Naive thymus-derived CD4-positive, alpha-beta T cell (primary cell): ENCODE measurements at regions not wholly inside any gene's neighbourhood (a gene's known extent, or its start where the extent isn't known, plus 50 kb on each side); places are given as distances from the start of the nearest gene placed in this dataset.
A peak's percentile ranks its signal among the peaks of the same experiment; 100 is the strongest.

Experiments used
- ATAC-seq: fragments of 150-1000 bp; cut with Tn5 transposase; 2 replicates; pipeline ENCODE4 v1.10.0; 2021; ENCODE audit warnings: mild to moderate bottlenecking, moderate library complexity
- CTCF ChIA-PET: fragments of 350-600 bp; sonication (Branson Sonifier 250); formaldehyde crosslinking; loops from one replicate; lab custom pipeline; 2021; ENCODE audit warnings: antibody characterized with exemption; lab: Charles Lee
- POLR2A ChIA-PET: fragments of 350-600 bp; sonication (Branson Sonifier 250); formaldehyde crosslinking; loops from one replicate; lab custom pipeline; 2021; ENCODE audit warnings: antibody characterized with exemption, inconsistent platforms; lab: Charles Lee
- DNase-seq, 9 donors: peaks; one replicate each; pipeline versions ENCODE4 v3.0.0 to v3.0.0-alpha.2; 2020 to 2022; ENCODE audit warnings: mixed read lengths in 1 of 9
- H3K27ac ChIP-seq: one replicate; pipeline ENCODE4 v1.7.0; 2013; ENCODE audit warnings: mild to moderate bottlenecking, low read depth, low read length, moderate library complexity
- H3K27me3 ChIP-seq, 2 donors: one replicate each; pipeline ENCODE4 v1.7.0; 2013; ENCODE audit warnings: low read length in 2 of 2, mild to moderate bottlenecking in 2 of 2, moderate library complexity in 2 of 2; ENCODE audit not compliant: control insufficient read depth in 2 of 2, insufficient read depth in 2 of 2
- H3K36me3 ChIP-seq, 3 experiments: 1 replicate in 2 of 3; 2 replicates in 1 of 3; pipeline ENCODE4 v1.7.0; 2013; ENCODE audit warnings: low read length in 3 of 3, mild to moderate bottlenecking in 3 of 3, moderate library complexity in 1 of 3; ENCODE audit not compliant: insufficient read depth in 3 of 3, control insufficient read depth in 2 of 3
- H3K4me1 ChIP-seq, 2 donors: one replicate each; pipeline ENCODE4 v1.7.0; 2013; ENCODE audit warnings: low read length in 2 of 2, mild to moderate bottlenecking in 2 of 2, moderate library complexity in 1 of 2; ENCODE audit not compliant: control insufficient read depth in 2 of 2, insufficient read depth in 2 of 2
- H3K4me3 ChIP-seq: 2 replicates; pipeline ENCODE4 v1.7.0; 2013; ENCODE audit warnings: mild to moderate bottlenecking, low read length
- H3K9me3 ChIP-seq, 3 experiments: 1 replicate in 2 of 3; 2 replicates in 1 of 3; pipeline ENCODE4 v1.7.0; 2013; ENCODE audit warnings: low read length in 3 of 3; ENCODE audit not compliant: control insufficient read depth in 2 of 3
- H3K27ac Mint-ChIP-seq, 9 donors: one replicate each; pipeline ENCODE4 v1.8.0; 2020 to 2022; ENCODE audit warnings: mixed read lengths in 9 of 9, mild to moderate bottlenecking in 8 of 9, moderate library complexity in 5 of 9, inconsistent platforms in 2 of 9
- H3K27me3 Mint-ChIP-seq, 5 donors: one replicate each; pipeline ENCODE4 v1.8.0; 2021 to 2022; ENCODE audit warnings: mixed read lengths in 5 of 5, mild to moderate bottlenecking in 1 of 5
- H3K36me3 Mint-ChIP-seq, 5 donors: one replicate each; pipeline ENCODE4 v1.8.0; 2020 to 2022; ENCODE audit warnings: mixed read lengths in 5 of 5, mild to moderate bottlenecking in 3 of 5, inconsistent platforms in 1 of 5
- H3K4me1 Mint-ChIP-seq, 7 donors: one replicate each; pipeline ENCODE4 v1.8.0; 2020 to 2022; ENCODE audit warnings: mixed read lengths in 7 of 7, mild to moderate bottlenecking in 3 of 7, inconsistent platforms in 1 of 7
- H3K4me3 Mint-ChIP-seq, 10 donors: one replicate each; pipeline ENCODE4 v1.8.0; 2020 to 2022; ENCODE audit warnings: mild to moderate bottlenecking in 10 of 10, mixed read lengths in 10 of 10, moderate library complexity in 6 of 10, inconsistent platforms in 2 of 10
- H3K9me3 Mint-ChIP-seq, 11 donors: one replicate each; pipeline ENCODE4 v1.8.0; 2020 to 2022; ENCODE audit warnings: mixed read lengths in 11 of 11, mild to moderate bottlenecking in 4 of 11, inconsistent platforms in 1 of 11, moderate library complexity in 1 of 11
- intact Hi-C, 2 donors: fragments of 100-400 bp; cut with micrococcal nuclease; formaldehyde crosslinking; loops; one replicate each; pipeline ENCODE4 v1.15.1; 2023

GRCh38 chr7:142614116-142614515 is 135.2 kb upstream of the PRSS1 start:
- no peaks in the 10 kb centered on the region for H3K4me1 ChIP-seq
- Mint-ChIP-seq H3K4me3 (peak overlapping the region in 2 of 10 donors; percentile 26 to 43), H3K9me3 (no peaks in the 10 kb centered on the region), H3K36me3 (peaks cover 0 to 4% (median 0%) of the 10 kb centered on the region in 5 donors), H3K27me3 (peaks cover 0 to 16% (median 4%) of the 10 kb centered on the region in 5 donors), H3K27ac (peak overlapping the region in 3 of 9 donors; percentile 38 to 88 (median 51)), H3K4me1 (peaks cover 0 to 46% (median 13%) of the 10 kb centered on the region in 7 donors)
- ChIA-PET POLR2A (interaction anchor here (3.2 to 3.4 kb wide), 2 partner anchors 184 to 195 kb away, joined by 28 to 40 read pairs; no protein-coding TSS in a partner anchor), CTCF (no interaction called here)
- no peaks in the 10 kb centered on the region for H3K27me3 ChIP-seq
- intact Hi-C loops: no loop called here
- ATAC-seq (no peak), DNase-seq (no peak)
- H3K4me3 ChIP-seq: no peak overlapping the region
- no peaks in the 10 kb centered on the region for H3K9me3 ChIP-seq
- H3K27ac ChIP-seq: no peak overlapping the region
- no peaks in the 10 kb centered on the region for H3K36me3 ChIP-seq

GRCh38 chr7:142612237-142612881 is 136.9 kb upstream of the PRSS1 start:
- Histone ChIP-seq H3K36me3 (no peaks in the 10 kb centered on the region), H3K4me3 (no peak overlapping the region), H3K27me3 (no peaks in the 10 kb centered on the region), H3K9me3 (no peaks in the 10 kb centered on the region), H3K4me1 (no peaks in the 10 kb centered on the region), H3K27ac (no peak overlapping the region)
- ChIA-PET CTCF (no interaction called here), POLR2A (interaction anchor here (0.6 to 2.9 kb wide), 3 partner anchors 176 to 197 kb away, joined by 3 to 19 read pairs (median 4); no protein-coding TSS in a partner anchor)
- Mint-ChIP-seq H3K27me3 (peaks cover 0 to 8% (median 4%) of the 10 kb centered on the region in 5 donors), H3K4me3 (no peak overlapping the region), H3K4me1 (peaks cover 0 to 45% (median 15%) of the 10 kb centered on the region in 7 donors), H3K27ac (peak overlapping the region in 5 of 9 donors; percentile 5 to 42 (median 38)), H3K9me3 (no peaks in the 10 kb centered on the region), H3K36me3 (peaks cover 0 to 4% (median 0%) of the 10 kb centered on the region in 5 donors)
- DNase-seq (no peak), ATAC-seq (no peak)
- intact Hi-C loops: no loop called here

GRCh38 chr7:142611566-142612236 is 137.6 kb upstream of the PRSS1 start:
- CTCF ChIA-PET: no interaction called here
- Mint-ChIP-seq H3K4me3 (peak overlapping the region in 5 of 10 donors; percentile 5 to 44 (median 9)), H3K9me3 (no peaks in the 10 kb centered on the region), H3K4me1 (peaks cover 0 to 46% (median 15%) of the 10 kb centered on the region in 7 donors), H3K27ac (peak overlapping the region in 7 of 9 donors; percentile 38 to 82 (median 69)), H3K36me3 (peaks cover 0 to 4% (median 0%) of the 10 kb centered on the region in 5 donors), H3K27me3 (peaks cover 0 to 6% (median 4%) of the 10 kb centered on the region in 5 donors)
- H3K27ac ChIP-seq: no peak overlapping the region
- H3K4me3 ChIP-seq: no peak overlapping the region
- ATAC-seq: no peak
- no peaks in the 10 kb centered on the region for H3K36me3 ChIP-seq
- intact Hi-C loops: no loop called here
- H3K9me3 ChIP-seq: no peaks in the 10 kb centered on the region
- POLR2A ChIA-PET: interaction anchor here (0.6 to 2.9 kb wide), 4 partner anchors 57 to 198 kb away, joined by 3 to 19 read pairs (median 4); no protein-coding TSS in a partner anchor
- H3K27me3 ChIP-seq: no peaks in the 10 kb centered on the region
- H3K4me1 ChIP-seq: no peaks in the 10 kb centered on the region
- DNase-seq: no peak

- Mint-ChIP-seq H3K36me3 (no peaks in the 10 kb centered on the region), H3K27ac (peak overlapping the region in 6 of 9 donors; percentile 26 to 71 (median 47)), H3K9me3 (no peaks in the 10 kb centered on the region), H3K4me3 (peak overlapping the region in 3 of 10 donors; percentile 4 to 23 (median 18)), H3K27me3 (peaks cover 0 to 7% (median 0%) of the 10 kb centered on the region in 5 donors), H3K4me1 (peaks cover 0 to 49% (median 11%) of the 10 kb centered on the region in 7 donors)
- no peaks in the 10 kb centered on the region for H3K4me1 ChIP-seq
- H3K9me3 ChIP-seq: no peaks in the 10 kb centered on the region
- no peaks in the 10 kb centered on the region for H3K36me3 ChIP-seq
- POLR2A ChIA-PET: interaction anchor here (1.0 to 3.1 kb wide), 5 partner anchors 9 to 227 kb away, joined by 3 to 17 read pairs (median 4); no protein-coding TSS in a partner anchor
- ATAC-seq: no peak
- no peak overlapping the region for H3K4me3 ChIP-seq
- DNase-seq: no peak
- CTCF ChIA-PET: interaction anchor here (1.0 to 1.4 kb wide), 5 partner anchors 21 to 397 kb away, joined by 3 to 4 read pairs (median 3); no protein-coding TSS in a partner anchor
- intact Hi-C loops: no loop called here
- H3K27ac ChIP-seq: peak overlapping the region; percentile 45
- H3K27me3 ChIP-seq: no peaks in the 10 kb centered on the region
These were observed 140.4 kb upstream of the PRSS1 start for GRCh38 chr7:142608630-142609428.

- no peaks in the 10 kb centered on the region for H3K4me1 ChIP-seq
- no peak overlapping the region for H3K27ac ChIP-seq
- H3K4me3 ChIP-seq: no peak overlapping the region
- H3K9me3 Mint-ChIP-seq: no peaks in the 10 kb centered on the region
- H3K36me3 ChIP-seq: no peaks in the 10 kb centered on the region
- peaks cover 0 to 7% (median 0%) of the 10 kb centered on the region in 5 donors for H3K27me3 Mint-ChIP-seq
- H3K4me3 Mint-ChIP-seq: peak overlapping the region in 2 of 10 donors; percentile 5 to 47
- ChIA-PET CTCF (interaction anchor here (0.6 to 1.2 kb wide), 3 partner anchors 49 to 175 kb away, joined by 3 to 4 read pairs (median 3); no protein-coding TSS in a partner anchor), POLR2A (interaction anchor here (0.8 to 3.1 kb wide), 3 partner anchors 11 to 390 kb away, joined by 3 to 17 read pairs (median 4); no protein-coding TSS in a partner anchor)
- no peaks in the 10 kb centered on the region for H3K36me3 Mint-ChIP-seq
- intact Hi-C loops: no loop called here
- H3K9me3 ChIP-seq: no peaks in the 10 kb centered on the region
- peaks cover 0 to 41% (median 15%) of the 10 kb centered on the region in 7 donors for H3K4me1 Mint-ChIP-seq
- no peak for DNase-seq
- no peak for ATAC-seq
- H3K27ac Mint-ChIP-seq: peak overlapping the region in 3 of 9 donors; percentile 36 to 83 (median 61)
- no peaks in the 10 kb centered on the region for H3K27me3 ChIP-seq
These were observed 141.9 kb upstream of the PRSS1 start for GRCh38 chr7:142607351-142607750.

GRCh38 chr7:142606081-142606480 is 143.2 kb upstream of the PRSS1 start:
- ChIA-PET CTCF (interaction anchor here (1.2 kb wide), 2 partner anchors 123 to 400 kb away, joined by 3 to 5 read pairs; no protein-coding TSS in a partner anchor), POLR2A (interaction anchor here (0.6 to 1.6 kb wide), 3 partner anchors 194 to 204 kb away, joined by 3 to 10 read pairs (median 3); no protein-coding TSS in a partner anchor)
- Histone ChIP-seq H3K27me3 (no peaks in the 10 kb centered on the region), H3K27ac (no peak overlapping the region), H3K4me1 (no peaks in the 10 kb centered on the region), H3K4me3 (no peak overlapping the region), H3K36me3 (no peaks in the 10 kb centered on the region), H3K9me3 (no peaks in the 10 kb centered on the region)
- Mint-ChIP-seq H3K4me1 (peaks cover 0 to 33% (median 15%) of the 10 kb centered on the region in 7 donors), H3K27ac (peak overlapping the region in 1 of 9 donors; percentile 28), H3K4me3 (no peak overlapping the region), H3K27me3 (peaks cover 0 to 12% (median 0%) of the 10 kb centered on the region in 5 donors), H3K9me3 (no peaks in the 10 kb centered on the region), H3K36me3 (no peaks in the 10 kb centered on the region)
- intact Hi-C loops: loop anchor here in 1 of 2 donors (1.0 kb wide), 1 partner anchor 397 kb away; no protein-coding TSS in a partner anchor
- ATAC-seq (no peak), DNase-seq (no peak)
